OCI-LY7 (cell line): ENCODE measurements at regions not wholly inside any gene's neighbourhood (a gene's known extent, or its start where the extent isn't known, plus 50 kb on each side); places are given as distances from the start of the nearest gene placed in this dataset.
A peak's percentile ranks its signal among the peaks of the same experiment; 100 is the strongest.

Experiments
- BruUV-seq: library from RNA; stranded (reverse); fragments of 400-500 nt; replicated peaks from 2 replicates; lab custom pipeline; 2021; lab: Mats Ljungman, UMichigan
- CTCF ChIA-PET: fragments of 300-600 bp; sonication (Branson Sonifier 250); formaldehyde crosslinking; loops from one replicate; lab custom pipeline; 2022; ENCODE audit warnings: antibody characterized with exemption; ENCODE audit not compliant: unreplicated experiment; lab: Charles Lee
- POLR2A ChIA-PET: fragments of 300-600 bp; sonication (Branson Sonifier 250); formaldehyde crosslinking; loops from one replicate; lab custom pipeline; 2022; ENCODE audit warnings: antibody characterized with exemption; lab: Charles Lee
- DNase-seq: peaks from one replicate; pipeline ENCODE4 v3.0.0-alpha.2; 2015; ENCODE audit warnings: low spot score
- H2AFZ ChIP-seq: fragments of 200-600 bp; sonication (generic), shearing (Covaris generic); 2 replicates; pipeline ENCODE4 v1.6.1; 2014; ENCODE audit warnings: mild to moderate bottlenecking, antibody characterized with exemption, low read length, moderate library complexity
- H3K27ac ChIP-seq: fragments of 200-600 bp; sonication (generic); 2 replicates; pipeline ENCODE4 v1.5.1; 2014; ENCODE audit warnings: mixed run types, low read depth, mild to moderate bottlenecking, moderate library complexity, low read length, inconsistent platforms; ENCODE audit not compliant: poor library complexity, severe bottlenecking
- H3K36me3 ChIP-seq: fragments of 200-600 bp; sonication (generic); 2 replicates; pipeline ENCODE4 v1.6.1; 2014; ENCODE audit warnings: mild to moderate bottlenecking, antibody characterized with exemption, low read length, moderate library complexity, mixed read lengths; ENCODE audit not compliant: insufficient read depth
- H3K4me1 ChIP-seq: fragments of 200-600 bp; sonication (generic); 2 replicates; pipeline ENCODE4 v1.5.1; 2014; ENCODE audit warnings: mild to moderate bottlenecking, low read length; ENCODE audit not compliant: insufficient read depth, poor library complexity, severe bottlenecking
- H3K4me2 ChIP-seq: fragments of 200-600 bp; sonication (generic); 2 replicates; pipeline ENCODE4 v1.6.1; 2014; ENCODE audit warnings: mild to moderate bottlenecking, low read length
- H3K4me3 ChIP-seq: fragments of 200-600 bp; sonication (generic); 2 replicates; pipeline ENCODE4 v1.5.1; 2014; ENCODE audit warnings: mild to moderate bottlenecking, low read depth, low read length; ENCODE audit not compliant: poor library complexity, severe bottlenecking
- H3K79me2 ChIP-seq: fragments of 200-600 bp; sonication (generic); 2 replicates; pipeline ENCODE4 v1.6.1; 2016; ENCODE audit warnings: low read depth, mild to moderate bottlenecking, low read length, moderate library complexity, mixed read lengths; ENCODE audit not compliant: insufficient read depth
- H3K9me2 ChIP-seq: fragments of 200-600 bp; sonication (generic); 2 replicates; pipeline ENCODE4 v1.6.1; 2016; ENCODE audit warnings: mild to moderate bottlenecking, low read length, mixed read lengths; ENCODE audit not compliant: insufficient read depth
- H3K9me3 ChIP-seq: fragments of 200-600 bp; sonication (generic); 2 replicates; pipeline ENCODE4 v1.6.1; 2014; ENCODE audit warnings: mild to moderate bottlenecking, mixed run types, low read length, mixed read lengths
- H4K20me1 ChIP-seq: fragments of 200-600 bp; sonication (generic); 2 replicates; pipeline ENCODE4 v1.6.1; 2014; ENCODE audit warnings: mild to moderate bottlenecking, antibody characterized with exemption, low read length, moderate library complexity, mixed read lengths; ENCODE audit not compliant: insufficient read depth
- EZH2phosphoT487 ChIP-seq: fragments of 200-600 bp; sonication (generic); IDR thresholded peaks from 2 replicates; pipeline ENCODE4 v1.6.1; 2018; ENCODE audit warnings: low read depth, borderline replicate concordance, mild to moderate bottlenecking, mixed run types, antibody characterized with exemption, low read length, moderate library complexity, mixed read lengths
- intact Hi-C: fragments of 100-400 bp; cut with micrococcal nuclease; formaldehyde crosslinking; loops from one replicate; pipeline ENCODE4 v1.10.0; 2022; ENCODE audit not compliant: unreplicated experiment
- TF ChIP-seq, protein P1 (sequence below): fragments of 200-600 bp; sonication (generic); conservative IDR thresholded peaks from 2 replicates; pipeline ENCODE4 v1.5.1; 2014; ENCODE audit warnings: mild to moderate bottlenecking, antibody characterized with exemption, low read length, moderate library complexity, mixed read lengths

DNA sequence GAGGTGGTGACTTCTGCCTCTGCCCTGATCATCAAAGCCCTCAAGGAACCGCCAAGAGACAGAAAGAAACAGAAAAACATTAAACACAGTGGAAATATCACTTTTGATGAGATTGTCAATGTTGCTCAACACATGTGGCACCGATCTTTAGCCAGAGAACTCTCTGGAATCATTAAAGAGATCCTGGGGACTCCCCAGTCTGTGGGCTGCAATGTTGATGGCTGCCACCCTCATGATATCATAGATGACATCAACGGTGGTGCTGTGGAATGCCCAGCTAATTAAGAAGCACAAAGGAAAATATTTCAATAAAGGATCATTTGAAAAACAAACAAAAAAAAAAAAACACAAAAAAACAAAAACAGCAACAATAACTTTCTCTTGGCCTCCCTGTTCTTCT lies 59.5 kb upstream of the TOMM7 start:
- intact Hi-C loops = no loop called here
- no peaks in the 10 kb centered on the region for H3K79me2 ChIP-seq
- H4K20me1 ChIP-seq = no peaks in the 10 kb centered on the region
- no peak overlapping the region for H3K4me2 ChIP-seq
- H3K36me3 ChIP-seq = no peaks in the 10 kb centered on the region
- no peak for DNase-seq
- H3K9me3 ChIP-seq = no peaks in the 10 kb centered on the region
- H3K4me1 ChIP-seq = peaks cover 28% of the 10 kb centered on the region
- no peaks in the 10 kb centered on the region for H3K9me2 ChIP-seq
- H2AFZ ChIP-seq = no peak overlapping the region
- POLR2A ChIA-PET = interaction anchor here (0.7 kb wide), 1 partner anchor 547 kb away, joined by 3 read pairs; no protein-coding TSS in a partner anchor
- CTCF ChIA-PET = no interaction called here
- H3K27ac ChIP-seq = no peak overlapping the region
- TF ChIP-seq EZH2phosphoT487 = no peak
- TF ChIP-seq, protein P1, sequence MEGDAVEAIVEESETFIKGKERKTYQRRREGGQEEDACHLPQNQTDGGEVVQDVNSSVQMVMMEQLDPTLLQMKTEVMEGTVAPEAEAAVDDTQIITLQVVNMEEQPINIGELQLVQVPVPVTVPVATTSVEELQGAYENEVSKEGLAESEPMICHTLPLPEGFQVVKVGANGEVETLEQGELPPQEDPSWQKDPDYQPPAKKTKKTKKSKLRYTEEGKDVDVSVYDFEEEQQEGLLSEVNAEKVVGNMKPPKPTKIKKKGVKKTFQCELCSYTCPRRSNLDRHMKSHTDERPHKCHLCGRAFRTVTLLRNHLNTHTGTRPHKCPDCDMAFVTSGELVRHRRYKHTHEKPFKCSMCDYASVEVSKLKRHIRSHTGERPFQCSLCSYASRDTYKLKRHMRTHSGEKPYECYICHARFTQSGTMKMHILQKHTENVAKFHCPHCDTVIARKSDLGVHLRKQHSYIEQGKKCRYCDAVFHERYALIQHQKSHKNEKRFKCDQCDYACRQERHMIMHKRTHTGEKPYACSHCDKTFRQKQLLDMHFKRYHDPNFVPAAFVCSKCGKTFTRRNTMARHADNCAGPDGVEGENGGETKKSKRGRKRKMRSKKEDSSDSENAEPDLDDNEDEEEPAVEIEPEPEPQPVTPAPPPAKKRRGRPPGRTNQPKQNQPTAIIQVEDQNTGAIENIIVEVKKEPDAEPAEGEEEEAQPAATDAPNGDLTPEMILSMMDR = no peak
- no TSS peak for BruUV-seq
- H3K4me3 ChIP-seq = no peak overlapping the region

DNA sequence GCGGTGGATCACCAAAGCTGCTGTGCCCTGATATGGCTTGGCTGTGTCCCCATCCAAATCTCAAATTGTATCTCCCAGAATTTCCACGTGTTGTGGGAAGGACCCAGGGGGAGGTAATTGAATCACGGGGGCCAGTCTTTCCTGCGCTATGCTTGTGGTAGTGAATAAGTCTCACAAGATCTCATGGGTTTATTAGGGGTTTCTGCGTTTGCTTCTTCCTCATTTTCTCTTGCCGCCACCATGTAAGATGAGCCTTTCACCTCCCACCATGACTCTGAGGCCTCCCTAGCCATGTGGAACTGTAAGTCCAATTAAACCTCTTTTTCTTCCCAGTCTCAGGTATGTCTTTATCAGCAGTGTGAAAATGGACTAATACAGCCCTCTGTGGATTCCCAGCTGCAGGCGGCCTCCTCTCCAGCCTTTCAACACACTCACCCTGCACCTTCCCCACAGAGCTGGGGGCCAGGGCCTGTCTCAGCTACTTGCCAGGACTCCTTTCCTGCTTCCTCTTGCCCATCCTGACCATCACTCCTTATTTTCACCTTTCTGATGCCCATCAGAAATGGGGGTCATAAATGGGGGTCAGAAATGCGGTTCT lies 57.2 kb upstream of the TOMM7 start:
- DNase-seq = no peak
- ChIA-PET CTCF (no interaction called here), POLR2A (no interaction called here)
- H3K4me1 ChIP-seq = peaks cover 11% of the 10 kb centered on the region
- H3K4me2 ChIP-seq = no peak overlapping the region
- H3K36me3 ChIP-seq = no peaks in the 10 kb centered on the region
- no peaks in the 10 kb centered on the region for H3K9me2 ChIP-seq
- no peaks in the 10 kb centered on the region for H3K79me2 ChIP-seq
- intact Hi-C loops = no loop called here
- H4K20me1 ChIP-seq = no peaks in the 10 kb centered on the region
- no peaks in the 10 kb centered on the region for H3K9me3 ChIP-seq
- H2AFZ ChIP-seq = no peak overlapping the region; the same call in 1 of the 2 replicates
- BruUV-seq = no TSS peak
- no peak overlapping the region for H3K4me3 ChIP-seq
- TF ChIP-seq, protein P1 = no peak
- TF ChIP-seq EZH2phosphoT487 = no peak
- H3K27ac ChIP-seq = no peak overlapping the region

GRCh38 chr7:22879280-22879679 lies 56.6 kb upstream of the TOMM7 start:
- Histone ChIP-seq H3K9me2 (no peaks in the 10 kb centered on the region), H2AFZ (peak overlapping the region; percentile 67; the same call in 1 of the 2 replicates), H3K79me2 (no peaks in the 10 kb centered on the region), H3K4me1 (peaks cover 10% of the 10 kb centered on the region), H3K27ac (no peak overlapping the region), H3K4me2 (no peak overlapping the region), H4K20me1 (no peaks in the 10 kb centered on the region), H3K4me3 (no peak overlapping the region), H3K36me3 (no peaks in the 10 kb centered on the region), H3K9me3 (no peaks in the 10 kb centered on the region)
- TF ChIP-seq, protein P1 = no peak
- no peak for TF ChIP-seq EZH2phosphoT487
- ChIA-PET CTCF (no interaction called here), POLR2A (no interaction called here)
- intact Hi-C loops = no loop called here
- DNase-seq = no peak
- BruUV-seq = no TSS peak
